ENCODE measurements at regions not wholly inside any gene's neighbourhood (a gene's known extent, or its start where the extent isn't known, plus 50 kb on each side); places are given as distances from the start of the nearest gene placed in this dataset.

DNA sequence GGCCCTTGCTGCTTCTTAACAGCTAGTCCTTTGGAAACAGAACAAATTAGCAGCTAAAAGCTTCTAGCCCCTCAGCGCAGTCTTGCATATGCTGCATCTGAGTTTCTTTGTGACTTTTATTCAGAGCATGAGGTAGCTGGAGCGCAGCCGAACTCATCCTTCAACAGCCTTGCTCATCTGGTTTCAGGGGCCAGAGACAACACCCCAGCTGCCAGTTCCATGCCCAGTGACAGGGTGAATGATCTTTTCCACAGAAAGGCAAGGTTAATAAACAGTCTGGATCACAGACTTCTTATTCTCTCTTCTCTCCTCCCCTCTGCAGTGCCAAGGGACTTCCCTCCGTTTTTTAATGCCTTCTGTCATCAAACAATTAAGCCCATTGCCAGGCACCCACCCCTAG is 216.6 kb upstream of the INTU start:
- TF ChIP-seq, protein P1, sequence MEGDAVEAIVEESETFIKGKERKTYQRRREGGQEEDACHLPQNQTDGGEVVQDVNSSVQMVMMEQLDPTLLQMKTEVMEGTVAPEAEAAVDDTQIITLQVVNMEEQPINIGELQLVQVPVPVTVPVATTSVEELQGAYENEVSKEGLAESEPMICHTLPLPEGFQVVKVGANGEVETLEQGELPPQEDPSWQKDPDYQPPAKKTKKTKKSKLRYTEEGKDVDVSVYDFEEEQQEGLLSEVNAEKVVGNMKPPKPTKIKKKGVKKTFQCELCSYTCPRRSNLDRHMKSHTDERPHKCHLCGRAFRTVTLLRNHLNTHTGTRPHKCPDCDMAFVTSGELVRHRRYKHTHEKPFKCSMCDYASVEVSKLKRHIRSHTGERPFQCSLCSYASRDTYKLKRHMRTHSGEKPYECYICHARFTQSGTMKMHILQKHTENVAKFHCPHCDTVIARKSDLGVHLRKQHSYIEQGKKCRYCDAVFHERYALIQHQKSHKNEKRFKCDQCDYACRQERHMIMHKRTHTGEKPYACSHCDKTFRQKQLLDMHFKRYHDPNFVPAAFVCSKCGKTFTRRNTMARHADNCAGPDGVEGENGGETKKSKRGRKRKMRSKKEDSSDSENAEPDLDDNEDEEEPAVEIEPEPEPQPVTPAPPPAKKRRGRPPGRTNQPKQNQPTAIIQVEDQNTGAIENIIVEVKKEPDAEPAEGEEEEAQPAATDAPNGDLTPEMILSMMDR (IDR thresholded peaks at IDR 0.05): no peak
- ATAC-seq (no peak), DNase-seq (peak in 1 of 2 donors; percentile 13)
- Histone ChIP-seq H3K27ac (no peak overlapping the region), H3K36me3 (ENCODE audit: insufficient read depth in 1 of 2, low read depth in 1 of 2) (no peaks in the 10 kb centered on the region), H3K9me3 (no peaks in the 10 kb centered on the region), H3K27me3 (ENCODE audit: insufficient read depth in 3 of 3, low read length in 2 of 3) (no peaks in the 10 kb centered on the region), H3K4me3 (no peak overlapping the region), H3K4me1 (no peaks in the 10 kb centered on the region)
- intact Hi-C loops (cut with DNase I): no loop called here
- WGBS, 3 donors: 67 to 77% (median 73%) methylated on average over 4 of the region's 4 CpGs

DNA sequence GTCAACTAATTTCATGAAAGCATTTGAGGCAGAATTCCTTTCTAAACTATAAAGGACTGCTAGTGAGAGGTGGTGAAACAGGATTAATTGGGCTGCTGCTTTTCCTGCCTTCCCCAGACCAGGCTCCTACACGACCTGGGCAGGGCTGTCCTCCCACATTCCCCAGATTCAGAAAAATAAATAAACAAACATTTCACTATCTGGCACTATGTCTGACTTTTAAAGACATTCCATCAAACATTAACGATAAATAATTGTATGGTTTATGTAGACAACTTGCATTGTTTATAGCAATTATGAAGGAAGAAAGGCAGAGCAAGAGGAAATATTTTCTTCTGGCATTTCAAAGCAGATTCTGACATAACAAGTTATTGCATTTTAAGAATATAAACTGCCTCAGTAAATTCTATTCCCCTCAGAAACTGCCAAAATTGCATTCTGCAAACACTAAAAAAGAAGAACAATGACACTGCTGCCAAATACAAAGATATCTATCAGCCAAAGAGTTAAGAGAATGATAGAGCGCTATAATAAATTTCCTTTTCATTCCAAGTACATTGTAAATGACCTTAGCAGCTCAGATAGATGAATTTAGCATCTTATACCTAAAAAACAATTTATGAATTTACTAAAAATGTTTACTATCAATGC is 214.7 kb upstream of the INTU start:
- no peaks in the 10 kb centered on the region for H3K4me1 ChIP-seq
- intact Hi-C loops (cut with DNase I): no loop called here
- DNase-seq (no peak), ATAC-seq (no peak)
- no peak overlapping the region for H3K4me3 ChIP-seq
- H3K9me3 ChIP-seq: no peaks in the 10 kb centered on the region
- H3K27me3 ChIP-seq (ENCODE audit: insufficient read depth in 3 of 3, low read length in 2 of 3): no peaks in the 10 kb centered on the region
- TF ChIP-seq, protein P1 (IDR thresholded peaks at IDR 0.05): no peak
- no peaks in the 10 kb centered on the region for H3K36me3 ChIP-seq (ENCODE audit: insufficient read depth in 1 of 2, low read depth in 1 of 2)
- no peak overlapping the region for H3K27ac ChIP-seq
- WGBS, 3 donors: 48 to 55% (median 52%) methylated on average over 3 of the region's 3 CpGs

DNA sequence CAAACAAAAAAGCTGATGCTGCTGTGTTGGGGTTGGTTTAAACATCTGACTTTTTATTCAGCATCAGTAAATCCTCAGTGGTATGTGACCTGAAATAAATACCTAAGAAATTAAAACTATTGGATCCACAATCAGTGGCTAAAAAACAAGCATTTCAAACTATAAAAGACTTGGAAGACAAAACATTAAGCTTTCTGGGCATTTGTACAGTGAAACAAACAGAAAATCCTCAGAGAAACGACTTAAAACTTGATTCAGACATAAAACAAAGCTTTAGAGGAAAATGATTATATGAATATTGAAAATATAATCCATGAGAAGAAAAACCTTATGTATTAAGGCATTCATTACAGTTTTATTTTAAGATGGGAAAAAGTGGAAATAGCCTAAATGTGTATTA is 213.3 kb upstream of the INTU start:
- Histone ChIP-seq H3K4me3 (no peak overlapping the region), H3K27me3 (ENCODE audit: insufficient read depth in 3 of 3, low read length in 2 of 3) (no peaks in the 10 kb centered on the region), H3K4me1 (no peaks in the 10 kb centered on the region), H3K9me3 (no peaks in the 10 kb centered on the region), H3K27ac (no peak overlapping the region), H3K36me3 (ENCODE audit: insufficient read depth in 1 of 2, low read depth in 1 of 2) (no peaks in the 10 kb centered on the region)
- no peak for DNase-seq
- ATAC-seq: no peak
- 23 to 24% (median 23%) methylated on average over 1 of the region's 1 CpG for WGBS, 3 donors
- intact Hi-C loops (cut with DNase I): no loop called here
- TF ChIP-seq, protein P1 (IDR thresholded peaks at IDR 0.05): no peak

DNA sequence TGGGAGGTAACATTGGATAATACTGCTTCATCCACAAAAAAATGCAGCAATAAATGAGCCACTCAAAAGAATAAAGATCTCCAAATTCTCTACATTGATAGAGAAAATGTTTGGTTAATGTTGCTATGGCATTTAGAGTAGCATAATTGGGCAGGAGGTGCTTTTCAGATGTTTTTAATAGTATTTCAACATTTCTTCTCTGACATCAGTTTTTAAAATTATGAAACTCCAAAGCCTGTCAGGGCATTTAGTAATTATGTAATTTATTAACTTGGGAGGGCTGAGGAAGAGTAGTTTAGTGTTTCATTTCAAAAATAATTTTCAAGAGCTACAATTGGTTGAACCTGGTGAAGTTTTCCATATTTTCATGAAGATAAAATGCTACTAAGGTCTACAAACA is 211.3 kb upstream of the INTU start:
- TF ChIP-seq, protein P1 (IDR thresholded peaks at IDR 0.05): no peak
- H3K4me1 ChIP-seq: no peaks in the 10 kb centered on the region
- ATAC-seq: no peak
- intact Hi-C loops (cut with DNase I): no loop called here
- no peaks in the 10 kb centered on the region for H3K36me3 ChIP-seq (ENCODE audit: insufficient read depth in 1 of 2, low read depth in 1 of 2)
- H3K4me3 ChIP-seq: no peak overlapping the region
- no peak overlapping the region for H3K27ac ChIP-seq
- H3K27me3 ChIP-seq (ENCODE audit: insufficient read depth in 3 of 3, low read length in 2 of 3): no peaks in the 10 kb centered on the region
- no peaks in the 10 kb centered on the region for H3K9me3 ChIP-seq
- DNase-seq: no peak

DNA sequence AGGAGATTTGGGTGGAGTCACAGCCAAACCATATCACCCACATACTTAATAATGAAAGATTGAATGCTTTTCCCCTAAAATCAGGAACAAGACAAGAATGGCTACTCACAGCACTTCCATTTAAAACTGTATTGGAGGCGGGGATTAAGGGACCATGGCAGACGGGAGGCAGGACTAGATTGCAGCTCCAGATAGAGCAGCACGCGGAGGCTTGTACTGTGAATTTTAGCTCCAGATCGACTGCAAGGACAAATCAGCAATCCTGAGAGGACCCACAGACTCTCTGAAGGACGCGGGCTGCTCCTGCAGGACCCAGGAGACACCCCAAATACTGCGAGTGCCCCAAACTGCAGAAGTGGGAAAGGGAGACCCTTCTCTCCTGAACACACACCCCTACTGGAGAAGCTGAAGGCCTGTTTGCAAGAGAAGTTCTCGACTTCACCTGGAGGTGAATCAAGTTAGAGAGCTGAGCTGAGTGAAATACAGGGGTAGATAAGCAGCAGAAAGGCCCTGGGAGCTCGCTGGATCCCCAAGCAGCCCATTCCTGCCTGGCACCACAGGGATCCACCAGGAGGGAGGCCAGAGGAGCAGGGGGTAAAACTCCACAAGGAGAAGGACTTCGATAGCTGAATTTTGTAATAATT is 207.4 kb upstream of the INTU start:
- Histone ChIP-seq H3K9me3 (no peaks in the 10 kb centered on the region), H3K27ac (no peak overlapping the region), H3K4me3 (no peak overlapping the region), H3K4me1 (no peaks in the 10 kb centered on the region), H3K27me3 (ENCODE audit: insufficient read depth in 3 of 3, low read length in 2 of 3) (no peaks in the 10 kb centered on the region), H3K36me3 (ENCODE audit: insufficient read depth in 1 of 2, low read depth in 1 of 2) (no peaks in the 10 kb centered on the region)
- DNase-seq: no peak
- ATAC-seq: no peak
- intact Hi-C loops (cut with DNase I): no loop called here
- 86 to 90% (median 89%) methylated on average over 11 of the region's 11 CpGs for WGBS, 3 donors
- TF ChIP-seq, protein P1 (IDR thresholded peaks at IDR 0.05): no peak

Measured in psoas muscle (tissue), 7 donors.